Myocyte (in vitro differentiated cells): ENCODE measurements at regions not wholly inside any gene's neighbourhood (a gene's known extent, or its start where the extent isn't known, plus 50 kb on each side); places are given as distances from the start of the nearest gene placed in this dataset.
A peak's percentile ranks its signal among the peaks of the same experiment; 100 is the strongest.

Experiments used
- DNase-seq: peaks from one replicate; pipeline ENCODE4 v3.0.0-alpha.2; 2012; ENCODE audit warnings: low read depth

GRCh38 chr20:11195899-11196558 is 522.2 kb upstream of the JAG1 start:
- DNase-seq = no peak

DNA sequence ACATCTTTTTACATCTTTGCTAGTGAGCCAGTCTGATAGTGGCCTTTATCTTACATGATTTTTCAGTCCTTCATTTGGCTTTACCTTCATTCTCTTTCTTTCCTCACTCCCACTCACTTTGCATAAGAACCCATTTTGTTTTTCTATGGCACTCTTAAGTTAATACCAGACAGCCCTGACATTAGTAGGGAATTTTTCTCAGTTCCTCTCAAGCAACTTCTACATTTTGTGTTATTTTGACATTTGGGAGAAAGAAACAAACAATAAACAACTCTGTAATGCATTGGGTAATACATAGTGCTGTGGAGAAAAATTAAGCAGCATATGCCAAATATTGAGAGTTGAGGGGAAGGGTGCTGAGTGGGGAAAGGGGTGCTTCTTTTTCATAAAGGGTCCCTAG is 524.1 kb upstream of the JAG1 start:
- DNase-seq = no peak

GRCh38 chr20:11200423-11200822 is 526.6 kb upstream of the JAG1 start:
- no peak for DNase-seq

DNA sequence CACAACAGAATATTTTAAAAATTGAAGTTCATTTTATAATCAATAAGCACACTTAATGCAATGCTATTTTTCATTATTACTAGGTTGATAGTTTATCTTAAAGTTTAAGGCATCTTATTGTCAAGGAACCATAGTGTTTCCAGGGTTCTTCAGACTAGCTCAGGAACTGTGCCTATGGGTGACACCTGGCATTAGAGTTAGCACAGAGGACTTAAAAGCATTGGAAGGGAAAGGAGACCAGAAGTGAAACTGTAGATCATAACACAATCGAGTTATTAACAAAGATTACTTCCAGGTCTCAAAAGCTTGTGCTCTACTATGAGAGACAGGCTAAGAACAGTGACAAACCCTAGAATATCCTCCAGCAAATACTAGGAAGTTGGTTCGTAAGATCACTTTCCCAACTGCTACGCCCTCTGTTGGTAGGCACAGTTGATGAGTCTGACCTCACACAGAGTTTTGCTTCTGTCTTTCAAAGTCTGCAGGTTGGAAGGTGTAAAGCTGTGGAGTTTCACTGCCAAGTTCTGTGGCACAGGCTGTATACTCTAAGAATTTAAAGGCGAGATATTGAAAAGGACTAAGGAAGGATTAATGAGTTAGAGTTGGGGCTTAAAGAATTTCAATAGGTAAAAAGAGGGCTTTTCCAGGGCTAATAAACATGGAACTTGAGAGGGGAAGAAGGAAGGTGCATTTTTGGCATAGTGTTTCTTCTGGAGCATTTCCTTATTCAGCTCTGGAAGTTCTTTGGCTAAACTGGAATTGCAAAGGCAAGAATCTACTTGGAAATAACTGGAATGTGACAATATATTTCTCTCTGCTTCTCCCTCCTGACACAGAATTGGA is 531.3 kb upstream of the JAG1 start:
- peak; percentile 71 for DNase-seq

- DNase-seq = no peak
Measured at GRCh38 chr20:11205769-11206362, 532.1 kb upstream of the JAG1 start.

DNA sequence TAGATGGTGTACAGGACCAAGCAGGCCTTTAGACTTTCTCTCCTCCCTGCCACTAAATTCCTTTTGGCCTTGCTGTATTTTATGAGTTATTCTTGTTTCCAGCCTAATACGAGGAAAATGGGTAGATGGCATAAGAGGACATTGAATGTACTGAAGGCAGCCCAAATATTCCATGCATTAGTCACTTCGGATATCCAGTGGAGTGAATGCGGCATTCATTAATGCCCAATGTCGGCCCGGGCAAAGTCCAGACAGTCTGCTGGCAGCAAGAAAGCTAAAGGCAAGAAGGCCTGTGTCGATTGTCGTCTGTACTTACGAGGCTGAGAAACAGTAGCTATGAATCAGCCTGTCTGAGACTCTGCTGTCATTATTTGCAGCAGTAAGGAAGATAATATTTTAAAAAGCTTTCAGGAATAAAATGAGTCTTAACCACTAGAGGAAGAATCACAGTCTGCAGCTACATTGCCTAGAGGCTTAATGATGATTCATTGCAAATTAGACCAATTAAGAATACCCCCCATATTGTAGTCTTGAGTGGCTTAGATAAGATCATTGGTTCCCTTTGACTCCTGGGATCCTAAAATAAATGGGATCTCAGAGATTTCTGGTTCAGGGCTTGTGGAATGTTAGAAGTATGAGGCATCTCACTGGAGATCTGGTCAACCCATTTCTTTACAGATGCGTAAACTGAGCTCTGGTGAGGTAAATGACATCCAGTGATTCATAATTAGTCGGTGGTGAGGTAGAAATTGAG is 534.1 kb upstream of the JAG1 start:
- peak; percentile 39 for DNase-seq

GRCh38 chr20:11210611-11211010 is 536.8 kb upstream of the JAG1 start:
- peak; percentile 66 for DNase-seq

- no peak for DNase-seq
Measured at GRCh38 chr20:11212272-11212671, 538.5 kb upstream of the JAG1 start.

DNA sequence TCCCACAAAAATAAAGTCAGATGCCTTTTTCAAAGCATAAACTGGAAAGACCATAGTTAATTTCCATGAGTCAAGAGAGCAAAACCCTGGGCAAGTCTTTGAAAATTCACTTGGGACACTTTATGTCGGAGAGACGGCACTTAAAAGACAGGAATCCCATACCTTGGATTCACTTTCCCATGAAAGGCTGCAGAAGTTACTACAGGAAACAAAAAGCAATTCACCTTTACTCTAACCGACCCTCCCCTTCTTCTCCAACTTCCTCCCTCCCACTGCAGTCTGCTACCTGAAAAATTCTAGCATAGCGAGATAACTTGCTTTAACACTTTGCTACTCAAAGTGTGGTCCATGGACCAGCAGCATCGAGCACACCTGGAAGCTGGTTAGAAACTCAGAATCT is 539.1 kb upstream of the JAG1 start:
- no peak for DNase-seq

GRCh38 chr20:11214256-11214840 is 540.5 kb upstream of the JAG1 start:
- DNase-seq = no peak

DNA sequence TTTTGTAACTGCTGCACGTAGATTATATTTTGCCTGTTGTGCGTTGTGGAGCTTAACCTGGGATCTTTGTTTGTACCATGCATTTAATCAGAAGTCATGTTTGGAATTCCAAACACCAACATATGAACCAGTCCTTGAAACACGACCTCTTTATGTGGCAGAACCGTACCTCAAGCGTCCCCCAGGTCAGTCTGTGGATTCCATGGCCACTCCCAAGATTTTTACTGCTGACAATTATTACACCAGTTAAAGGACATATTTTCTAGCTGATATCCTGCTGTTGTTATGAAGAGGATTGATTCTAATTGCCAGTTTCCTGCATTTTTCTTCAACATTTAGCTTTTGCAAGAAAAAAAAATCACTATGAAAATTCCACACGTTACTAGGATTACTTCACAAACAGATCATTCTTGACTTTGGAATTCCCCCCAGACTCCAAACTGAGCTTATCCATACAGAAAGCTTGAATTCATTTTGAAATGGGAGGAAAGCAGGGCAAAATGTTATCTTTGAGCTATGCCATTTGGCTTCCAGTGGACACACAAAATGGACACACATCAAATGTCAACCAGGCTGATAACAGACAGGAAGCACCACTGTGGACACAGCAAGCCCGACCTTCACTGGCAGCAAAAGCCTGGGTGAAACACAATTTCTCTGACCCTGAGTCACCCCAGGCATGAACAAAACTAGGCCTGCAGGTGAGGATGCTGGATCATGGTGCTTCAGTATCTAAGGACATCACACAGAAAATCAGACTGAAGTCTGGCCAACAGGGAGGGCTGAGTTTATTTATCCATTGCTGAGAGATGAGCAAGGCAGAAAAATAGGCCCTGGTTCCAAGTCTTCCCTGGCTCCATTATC is 542.9 kb upstream of the JAG1 start:
- DNase-seq = no peak

GRCh38 chr20:11217326-11218172 is 543.8 kb upstream of the JAG1 start:
- DNase-seq = no peak

DNA sequence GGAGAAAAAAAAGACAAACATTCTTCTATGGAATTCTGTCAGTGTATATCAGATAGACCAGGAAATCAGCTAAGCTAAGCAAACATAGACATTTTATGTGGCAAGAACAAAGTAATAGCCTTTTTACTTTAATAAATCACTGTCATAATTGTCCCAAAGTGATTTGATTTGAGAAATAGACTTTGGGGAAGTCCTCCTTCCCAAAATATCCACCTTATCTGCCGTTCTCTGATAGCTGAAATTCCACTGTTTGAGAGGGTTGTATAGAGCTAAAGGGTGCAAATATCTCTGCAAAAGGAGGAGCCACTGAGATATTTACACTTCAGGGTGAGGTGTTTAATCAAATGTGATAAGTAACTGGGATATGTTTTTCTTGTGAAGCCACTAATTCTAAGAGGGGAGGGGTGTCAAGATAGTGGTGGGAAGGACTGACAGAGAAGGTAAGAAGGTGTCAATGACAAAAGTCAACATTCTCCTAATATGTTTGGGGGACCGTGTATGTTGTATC is 544.4 kb upstream of the JAG1 start:
- no peak for DNase-seq

GRCh38 chr20:11219192-11219591 is 545.4 kb upstream of the JAG1 start:
- DNase-seq = no peak

- DNase-seq = no peak
Measured at GRCh38 chr20:11221046-11221445, 547.2 kb upstream of the JAG1 start.

- no peak for DNase-seq
Measured at GRCh38 chr20:11222243-11222642, 548.4 kb upstream of the JAG1 start.

- no peak for DNase-seq
Measured at GRCh38 chr20:11227602-11228001, 553.8 kb upstream of the JAG1 start.

DNA sequence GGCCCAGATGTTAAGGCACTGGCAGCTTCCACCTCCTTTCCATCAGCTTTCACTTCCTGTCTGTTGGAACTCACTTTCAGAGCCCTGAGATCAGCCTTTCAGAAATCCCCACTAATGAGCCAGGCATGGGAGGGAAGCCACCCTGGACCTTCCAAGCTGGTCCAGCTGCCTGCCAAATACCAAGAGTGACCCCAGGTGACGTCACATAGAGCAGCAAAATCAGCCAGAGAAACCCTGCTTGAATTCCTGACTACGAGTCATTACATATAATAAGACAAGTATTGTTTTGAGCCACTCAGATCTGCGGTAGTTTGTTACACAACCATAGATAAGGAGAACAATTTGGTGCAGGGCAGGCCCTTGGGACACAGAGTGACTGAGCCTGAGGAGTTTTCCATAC is 556.0 kb upstream of the JAG1 start:
- DNase-seq = peak; percentile 84

DNA sequence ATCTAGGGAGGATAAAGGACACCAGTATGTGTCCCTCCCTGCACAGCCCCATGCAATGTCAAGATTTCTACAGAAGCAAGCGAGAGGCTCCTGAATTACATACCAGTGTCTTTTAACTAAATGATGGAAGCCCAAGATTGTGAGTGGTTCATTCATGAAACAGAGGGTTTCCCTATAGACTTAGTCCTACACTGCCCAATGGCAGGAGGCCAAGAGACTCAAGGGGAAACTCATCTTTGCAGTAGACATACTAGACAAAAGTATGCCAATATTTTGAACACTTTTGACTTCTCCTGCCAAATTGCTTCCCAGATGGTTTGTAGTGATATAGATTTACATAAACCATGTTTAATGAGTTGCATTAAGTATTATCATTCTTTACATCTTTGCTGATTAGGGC is 557.2 kb upstream of the JAG1 start:
- no peak for DNase-seq
